HG03025 (cell line): ENCODE measurements at regions not wholly inside any gene's neighbourhood (a gene's known extent, or its start where the extent isn't known, plus 50 kb on each side); places are given as distances from the start of the nearest gene placed in this dataset.

ENCODE experiments used
- ATAC-seq: cut with Tn5 transposase; IDR thresholded peaks from one replicate; pipeline ENCODE4 v1.9.1; 2021; ENCODE audit warnings: mild to moderate bottlenecking, moderate library complexity; ENCODE audit not compliant: unreplicated experiment, low FRiP score

DNA sequence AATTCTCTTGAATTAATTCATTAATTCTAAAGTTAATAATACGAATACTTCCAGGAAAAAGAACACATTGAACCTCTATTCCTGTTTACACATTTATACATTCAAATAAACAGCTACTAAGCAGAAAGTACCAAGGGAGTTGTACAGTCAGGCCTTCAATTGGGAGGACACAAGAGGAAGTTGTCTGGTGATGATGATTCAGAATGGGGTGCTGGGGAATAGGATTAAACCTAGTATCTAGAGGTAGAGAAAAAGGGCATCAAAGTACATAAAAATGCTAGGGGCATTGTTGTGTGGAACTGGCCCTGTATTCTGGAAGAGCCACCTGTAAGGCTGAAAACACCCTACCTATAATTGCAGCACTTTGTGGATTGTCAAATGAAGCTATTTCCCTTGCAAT, 71.7 kb upstream of the MROH9 start:
- no peak for ATAC-seq

DNA sequence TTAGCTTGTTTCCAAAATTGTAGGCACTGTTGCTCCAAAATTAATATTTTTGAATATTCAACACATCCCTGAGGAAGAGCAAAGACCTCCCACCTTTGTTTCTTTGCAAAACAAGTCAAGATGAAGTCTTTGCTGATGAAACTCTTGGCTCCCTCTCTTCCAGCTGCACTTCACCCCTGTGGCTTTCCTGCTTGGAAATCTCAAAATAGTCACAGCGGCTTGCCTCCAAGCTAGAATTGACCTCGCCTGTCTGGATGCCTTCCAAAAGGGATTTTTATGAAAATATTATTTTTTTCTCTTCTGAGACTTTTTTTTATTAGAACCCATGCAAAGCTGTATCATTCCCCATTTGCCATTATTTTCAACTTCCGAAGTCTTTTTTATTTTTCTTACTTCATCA, 71.1 kb upstream of the MROH9 start:
- ATAC-seq, result no peak

DNA sequence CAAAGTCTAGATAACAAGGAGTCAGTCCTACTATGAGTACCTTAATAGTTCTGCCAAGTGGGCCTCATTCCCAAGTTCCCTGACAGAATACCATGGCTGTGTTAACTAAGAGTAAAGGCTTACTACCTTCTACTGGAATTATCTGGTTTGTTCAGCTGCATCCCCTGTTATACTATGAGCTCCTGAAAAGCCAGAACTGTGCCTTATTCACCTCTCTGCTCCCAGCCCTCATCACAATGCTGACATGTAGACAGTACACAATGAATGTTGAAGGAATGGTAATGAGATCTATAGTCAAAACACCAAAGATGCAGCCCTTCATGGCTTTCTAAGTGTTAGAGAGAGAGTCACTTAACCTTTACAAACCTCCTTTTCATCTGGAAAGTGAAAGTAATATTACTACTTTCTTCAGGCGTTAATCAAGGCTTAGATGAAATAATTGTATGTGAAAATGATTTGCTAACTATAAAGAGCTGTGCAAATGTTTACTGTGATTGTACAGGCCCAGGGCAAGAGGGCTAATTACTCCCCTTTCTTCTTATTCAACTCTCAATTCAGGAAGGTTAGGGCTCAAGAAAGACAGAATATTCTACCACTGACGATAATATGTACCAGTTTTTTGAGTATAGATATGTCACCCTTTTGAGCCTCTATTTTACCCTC, 70.3 kb upstream of the MROH9 start:
- ATAC-seq, result no peak

DNA sequence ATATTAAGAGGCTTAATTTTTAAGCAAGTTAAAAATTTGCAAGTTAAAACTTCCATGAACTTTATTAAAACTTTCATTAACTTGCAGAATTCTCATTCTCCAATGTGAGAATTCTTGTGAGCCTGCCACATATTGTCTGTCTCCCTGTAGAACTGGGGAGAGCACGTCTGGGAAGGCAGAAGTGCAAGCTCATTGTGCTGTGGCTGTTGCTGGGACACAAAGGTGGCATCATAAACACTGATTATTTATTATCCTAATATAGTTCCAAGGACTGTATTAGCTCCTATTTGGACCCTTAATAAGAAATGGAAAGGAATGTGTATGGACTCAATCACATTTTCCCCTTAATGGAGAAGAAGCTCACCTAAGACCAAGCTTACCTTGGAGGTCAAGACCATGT, 68.7 kb upstream of the MROH9 start:
- ATAC-seq, result no peak

DNA sequence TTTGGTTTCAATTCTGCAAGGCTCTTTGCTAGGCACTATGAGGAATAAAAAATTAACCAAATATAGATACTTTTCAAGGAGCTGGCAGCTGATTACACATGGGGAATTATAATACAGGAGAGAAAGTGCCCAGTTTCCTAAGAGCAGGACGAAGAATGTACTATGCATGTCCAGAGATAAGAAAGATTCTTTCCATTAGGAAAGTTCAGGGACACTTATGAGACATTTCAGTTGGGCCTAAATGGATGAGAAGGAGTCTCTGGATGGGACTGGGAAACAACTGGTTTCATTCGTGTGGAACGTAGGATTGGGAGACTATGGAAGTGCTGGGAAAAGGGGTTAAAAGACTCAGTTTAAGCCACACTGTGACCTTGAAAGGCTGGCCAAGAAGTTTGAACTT, 63.5 kb upstream of the MROH9 start:
- ATAC-seq, result no peak

DNA sequence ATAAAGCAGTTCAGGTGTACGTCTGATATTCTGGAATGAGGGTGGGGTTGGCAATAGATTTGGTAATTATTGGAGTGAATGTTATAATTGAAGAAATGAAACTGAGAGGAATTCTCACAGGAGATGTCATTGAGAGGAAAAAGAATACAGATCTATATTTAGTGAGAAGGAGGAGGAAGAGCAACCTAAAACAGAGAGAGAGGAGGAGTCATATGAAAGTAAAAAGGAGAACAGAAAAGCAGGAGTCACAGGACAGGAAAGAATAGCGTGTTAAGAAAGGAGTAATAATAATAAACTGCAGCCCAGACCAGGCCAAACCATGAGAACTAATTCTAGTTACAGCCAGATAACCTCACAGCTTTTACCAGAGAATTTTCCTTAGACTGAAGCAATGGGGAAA, 62.7 kb upstream of the MROH9 start:
- ATAC-seq, result no peak

DNA sequence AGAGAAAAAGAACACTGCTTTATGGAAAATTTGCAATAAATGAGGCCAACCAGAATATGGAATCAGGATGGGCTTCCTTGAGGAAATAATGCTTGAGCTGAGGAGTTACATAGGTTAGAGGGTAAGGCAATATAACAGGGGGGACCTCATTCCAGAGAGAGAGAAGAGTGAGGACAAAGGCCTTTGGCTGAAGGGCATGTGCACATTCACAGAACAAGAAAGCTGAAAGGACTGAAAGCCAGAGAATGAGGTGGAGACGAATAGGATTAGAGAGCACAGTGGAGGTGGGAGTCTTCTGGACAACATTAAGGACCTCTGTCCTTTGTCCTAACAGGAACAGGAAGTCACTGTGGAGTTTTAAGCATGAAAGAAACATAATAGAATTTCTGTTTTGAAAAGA, 60.7 kb upstream of the MROH9 start:
- ATAC-seq, result no peak

DNA sequence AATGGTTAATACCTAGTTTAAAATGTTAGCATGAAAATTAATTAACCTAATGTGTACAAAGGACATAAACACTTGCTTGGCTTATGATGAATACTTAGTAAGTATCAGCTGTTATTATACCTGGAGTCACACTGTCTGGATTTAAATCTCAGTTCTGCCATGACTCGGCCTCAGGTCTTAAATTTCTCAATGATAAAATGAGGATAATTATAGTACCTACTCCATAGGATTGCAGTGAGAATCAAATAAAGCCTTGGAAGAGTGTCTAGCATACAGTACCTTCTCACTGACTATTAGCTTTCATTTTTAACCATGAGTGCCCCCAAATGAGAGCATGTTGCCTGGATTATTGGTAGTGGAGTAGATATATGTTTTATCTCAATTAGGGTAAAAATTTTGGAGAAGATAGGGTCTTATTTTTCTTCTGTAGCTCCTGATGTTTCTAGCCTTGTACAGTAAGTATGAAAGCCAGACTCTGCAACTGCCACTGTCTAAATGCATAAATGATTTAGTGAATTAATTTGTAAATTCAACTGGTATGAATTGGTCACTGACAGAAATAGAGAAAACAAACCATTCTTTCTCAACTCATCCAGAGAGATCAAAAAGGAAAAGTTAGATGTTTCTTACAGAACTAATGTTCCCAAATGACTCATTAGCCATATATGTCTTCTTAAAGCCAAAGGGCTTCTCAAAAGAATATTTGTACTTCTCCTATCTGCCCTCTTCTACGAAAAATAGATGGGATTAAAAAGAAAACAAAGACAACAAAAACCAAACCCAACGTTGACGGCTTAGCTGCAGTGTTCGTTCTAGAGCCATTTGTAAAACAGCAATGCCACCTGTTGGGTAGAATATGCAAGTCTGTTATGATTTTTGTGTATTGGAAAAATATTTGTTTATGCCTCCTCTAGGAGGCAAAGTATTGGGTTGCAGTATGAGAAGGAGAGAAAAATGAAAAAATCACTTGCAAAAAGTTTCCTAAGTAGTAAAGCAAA, 53.8 kb upstream of the MROH9 start:
- ATAC-seq, result no peak
